Testis (tissue), 2 donors: ENCODE measurements at regions not wholly inside any gene's neighbourhood (a gene's known extent, or its start where the extent isn't known, plus 50 kb on each side); places are given as distances from the start of the nearest gene placed in this dataset.

Experiments used
- DNase-seq: peaks from one replicate; pipeline ENCODE4 v3.0.0-alpha.2; 2019
- H3K27ac ChIP-seq, 2 donors: fragments of 200-600 bp; sonication (generic); one replicate each; pipeline ENCODE4 v1.5.1; 2019
- H3K27me3 ChIP-seq: fragments of 200-600 bp; sonication (generic); one replicate; pipeline ENCODE4 v1.5.1; 2019
- H3K36me3 ChIP-seq: fragments of 200-600 bp; sonication (generic); one replicate; pipeline ENCODE4 v1.5.1; 2017; ENCODE audit warnings: low read depth; ENCODE audit errors: missing control alignments
- H3K4me1 ChIP-seq: fragments of 200-600 bp; sonication (generic); one replicate; pipeline ENCODE4 v1.5.1; 2019
- H3K4me3 ChIP-seq, 2 donors: fragments of 200-600 bp; sonication (generic); one replicate each; pipeline ENCODE4 v1.5.1; 2017 to 2019
- H3K9me3 ChIP-seq: fragments of 200-600 bp; sonication (generic); one replicate; pipeline ENCODE4 v1.5.1; 2017
- CTCF ChIP-seq, 3 experiments: fragments of 450-650 bp in 2 of 3; fragments of 200-600 bp in 1 of 3; sonication (generic) in 1 of 3; IDR thresholded peaks; one replicate each; pipeline ENCODE4 v1.5.1; 2016 to 2019; ENCODE audit warnings: antibody characterized with exemption in 3 of 3, mild to moderate bottlenecking in 2 of 3, moderate library complexity in 1 of 3
- POLR2A ChIP-seq: fragments of 450-650 bp; IDR thresholded peaks from one replicate; pipeline ENCODE4 v1.6.1; 2017; ENCODE audit warnings: antibody characterized with exemption, mild to moderate bottlenecking, moderate library complexity
- WGBS, 2 donors: methylation state at CpG; one replicate each; pipeline ENCODE4 v1.1.5; 2018; 5-methylcytosine and 5-hydroxymethylcytosine counted together
- intact Hi-C: fragments of 100-400 bp; cut with DNase I; formaldehyde crosslinking; loops from one replicate; pipeline ENCODE4 v1.15.1; 2023; ENCODE audit warnings: low total_unique reads

GRCh38 chr1:43041591-43041990, 82.9 kb upstream of the SLC2A1 start:
- WGBS, 2 donors = 86 to 97% methylated on average over 2 to 3 of the region's 3 CpGs
- TF ChIP-seq POLR2A = no peak
- TF ChIP-seq CTCF (IDR thresholded peaks at IDR 0.05) = no peak
- Histone ChIP-seq H3K27ac (no peak overlapping the region), H3K27me3 (no peaks in the 10 kb centered on the region), H3K9me3 (no peaks in the 10 kb centered on the region), H3K4me1 (peaks cover 7% of the 10 kb centered on the region), H3K4me3 (no peak overlapping the region), H3K36me3 (no peaks in the 10 kb centered on the region)
- DNase-seq = no peak
- intact Hi-C loops = no loop called here

- no peak for TF ChIP-seq POLR2A
- TF ChIP-seq CTCF (IDR thresholded peaks at IDR 0.05) = no peak
- intact Hi-C loops = no loop called here
- WGBS, 2 donors = 54 to 68% methylated on average over 13 to 14 of the region's 14 CpGs
Measured at GRCh38 chr1:43039228-43040055, 80.8 kb upstream of the SLC2A1 start.

DNA sequence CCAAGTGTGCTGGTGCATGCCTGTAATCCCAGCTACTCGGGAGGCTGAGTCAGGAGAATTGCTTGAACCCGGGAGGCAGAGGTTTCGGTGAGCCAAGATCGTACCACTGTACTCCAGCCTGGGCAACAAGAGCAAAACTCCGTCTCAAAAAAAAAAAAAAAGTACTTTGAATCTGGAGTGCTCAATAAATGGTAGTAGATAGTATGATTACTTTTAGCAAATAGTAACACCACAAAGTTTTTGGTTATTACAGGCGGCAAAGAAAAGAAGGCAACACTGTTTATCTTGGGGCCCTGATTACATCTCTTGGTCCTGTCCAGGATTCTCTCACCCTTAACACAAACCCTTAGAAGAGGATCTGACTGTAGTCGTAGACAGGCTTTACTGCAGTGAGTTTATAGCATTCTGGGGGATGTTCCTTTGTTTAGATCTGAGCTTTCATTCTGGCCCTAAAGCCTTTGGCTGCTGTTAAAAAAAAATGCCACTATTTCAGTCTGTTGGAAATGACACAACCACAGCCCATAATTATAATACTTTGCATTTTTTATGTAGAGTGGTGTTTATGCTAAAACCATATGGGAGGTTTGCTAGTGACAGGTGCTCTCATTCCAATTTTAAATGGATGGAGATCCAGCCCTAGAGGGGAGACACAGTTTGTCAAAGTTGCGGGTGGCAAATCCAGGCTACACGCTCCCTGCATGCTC, 79.7 kb upstream of the SLC2A1 start:
- Histone ChIP-seq H3K27ac (no peak overlapping the region), H3K27me3 (no peaks in the 10 kb centered on the region), H3K36me3 (no peaks in the 10 kb centered on the region), H3K4me1 (no peaks in the 10 kb centered on the region), H3K9me3 (no peaks in the 10 kb centered on the region), H3K4me3 (no peak overlapping the region)
- DNase-seq = no peak
- TF ChIP-seq POLR2A = no peak
- no peak for TF ChIP-seq CTCF (IDR thresholded peaks at IDR 0.05)
- WGBS, 2 donors = 86% methylated on average over 9 of the region's 9 CpGs
- intact Hi-C loops = no loop called here

More at GRCh38 chr1:43039228-43040055, 80.8 kb upstream of the SLC2A1 start:
- Histone ChIP-seq H3K36me3 (no peaks in the 10 kb centered on the region), H3K9me3 (no peaks in the 10 kb centered on the region), H3K4me3 (no peak overlapping the region), H3K27me3 (no peaks in the 10 kb centered on the region), H3K4me1 (peaks cover under 1% of the 10 kb centered on the region), H3K27ac (no peak overlapping the region)
- no peak for DNase-seq

GRCh38 chr1:43037466-43037865, 78.8 kb upstream of the SLC2A1 start:
- H3K9me3 ChIP-seq = no peaks in the 10 kb centered on the region
- DNase-seq = no peak
- H3K36me3 ChIP-seq = no peaks in the 10 kb centered on the region
- TF ChIP-seq CTCF (IDR thresholded peaks at IDR 0.05) = no peak
- no peak for TF ChIP-seq POLR2A
- H3K4me3 ChIP-seq = no peak overlapping the region
- no peak overlapping the region for H3K27ac ChIP-seq
- no peaks in the 10 kb centered on the region for H3K4me1 ChIP-seq
- no peaks in the 10 kb centered on the region for H3K27me3 ChIP-seq
- intact Hi-C loops = no loop called here
- 97% methylated on average over 6 of the region's 6 CpGs for WGBS, 2 donors
